Fibroblast of lung (primary cell): ENCODE measurements at regions not wholly inside any gene's neighbourhood (a gene's known extent, or its start where the extent isn't known, plus 50 kb on each side); places are given as distances from the start of the nearest gene placed in this dataset.

Experiments
- EZH2 ChIP-seq: IDR thresholded peaks from 2 replicates; pipeline ENCODE4 v1.5.1; 2012; ENCODE audit warnings: low read length, control low read depth, mild to moderate bottlenecking; ENCODE audit errors: missing control alignments
- TF ChIP-seq, protein P1 (sequence below), 2 donors: IDR thresholded peaks in 1 of 2; conservative IDR thresholded peaks in 1 of 2; 1 replicate in 1 of 2; 2 replicates in 1 of 2; pipeline ENCODE4 v1.5.1; 2011 to 2012; ENCODE audit warnings: low read length in 2 of 2, control low read depth in 1 of 2, inconsistent platforms in 1 of 2, low read depth in 1 of 2, mild to moderate bottlenecking in 1 of 2

DNA sequence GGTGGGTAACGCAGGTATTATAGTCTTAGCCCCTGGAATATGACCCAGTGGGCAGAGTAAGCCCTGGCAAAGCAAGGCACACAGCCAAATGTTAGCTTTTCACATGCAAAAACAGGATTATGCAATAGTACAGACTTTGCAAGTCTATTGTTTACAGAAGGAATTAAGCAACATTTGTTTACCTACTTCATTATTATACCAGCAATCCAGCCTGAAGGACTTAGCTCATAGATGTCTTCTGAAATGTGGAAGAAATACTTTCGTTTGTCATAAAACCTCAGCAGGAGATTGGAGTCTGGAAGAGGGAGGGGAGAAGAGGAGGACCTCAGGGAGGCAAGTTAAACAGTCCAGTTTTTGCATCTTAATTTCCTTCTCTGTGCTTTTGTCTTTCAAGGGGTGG lies 226.7 kb upstream of the CENPE start:
- TF ChIP-seq, protein P1, sequence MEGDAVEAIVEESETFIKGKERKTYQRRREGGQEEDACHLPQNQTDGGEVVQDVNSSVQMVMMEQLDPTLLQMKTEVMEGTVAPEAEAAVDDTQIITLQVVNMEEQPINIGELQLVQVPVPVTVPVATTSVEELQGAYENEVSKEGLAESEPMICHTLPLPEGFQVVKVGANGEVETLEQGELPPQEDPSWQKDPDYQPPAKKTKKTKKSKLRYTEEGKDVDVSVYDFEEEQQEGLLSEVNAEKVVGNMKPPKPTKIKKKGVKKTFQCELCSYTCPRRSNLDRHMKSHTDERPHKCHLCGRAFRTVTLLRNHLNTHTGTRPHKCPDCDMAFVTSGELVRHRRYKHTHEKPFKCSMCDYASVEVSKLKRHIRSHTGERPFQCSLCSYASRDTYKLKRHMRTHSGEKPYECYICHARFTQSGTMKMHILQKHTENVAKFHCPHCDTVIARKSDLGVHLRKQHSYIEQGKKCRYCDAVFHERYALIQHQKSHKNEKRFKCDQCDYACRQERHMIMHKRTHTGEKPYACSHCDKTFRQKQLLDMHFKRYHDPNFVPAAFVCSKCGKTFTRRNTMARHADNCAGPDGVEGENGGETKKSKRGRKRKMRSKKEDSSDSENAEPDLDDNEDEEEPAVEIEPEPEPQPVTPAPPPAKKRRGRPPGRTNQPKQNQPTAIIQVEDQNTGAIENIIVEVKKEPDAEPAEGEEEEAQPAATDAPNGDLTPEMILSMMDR (conservative IDR thresholded peaks at IDR 0.05 in 1 of 2, IDR thresholded peaks at IDR 0.05 in 1 of 2; ENCODE audit: low read depth in 1 of 2, low read length in 2 of 2) = no peak
- TF ChIP-seq EZH2 = no peak
